ENCODE measurements at regions not wholly inside any gene's neighbourhood (a gene's known extent, or its start where the extent isn't known, plus 50 kb on each side); places are given as distances from the start of the nearest gene placed in this dataset.

GRCh38 chr7:68143345-68143744 lies 1146.7 kb downstream of the TYW1 start:
- TF ChIP-seq, protein P1, sequence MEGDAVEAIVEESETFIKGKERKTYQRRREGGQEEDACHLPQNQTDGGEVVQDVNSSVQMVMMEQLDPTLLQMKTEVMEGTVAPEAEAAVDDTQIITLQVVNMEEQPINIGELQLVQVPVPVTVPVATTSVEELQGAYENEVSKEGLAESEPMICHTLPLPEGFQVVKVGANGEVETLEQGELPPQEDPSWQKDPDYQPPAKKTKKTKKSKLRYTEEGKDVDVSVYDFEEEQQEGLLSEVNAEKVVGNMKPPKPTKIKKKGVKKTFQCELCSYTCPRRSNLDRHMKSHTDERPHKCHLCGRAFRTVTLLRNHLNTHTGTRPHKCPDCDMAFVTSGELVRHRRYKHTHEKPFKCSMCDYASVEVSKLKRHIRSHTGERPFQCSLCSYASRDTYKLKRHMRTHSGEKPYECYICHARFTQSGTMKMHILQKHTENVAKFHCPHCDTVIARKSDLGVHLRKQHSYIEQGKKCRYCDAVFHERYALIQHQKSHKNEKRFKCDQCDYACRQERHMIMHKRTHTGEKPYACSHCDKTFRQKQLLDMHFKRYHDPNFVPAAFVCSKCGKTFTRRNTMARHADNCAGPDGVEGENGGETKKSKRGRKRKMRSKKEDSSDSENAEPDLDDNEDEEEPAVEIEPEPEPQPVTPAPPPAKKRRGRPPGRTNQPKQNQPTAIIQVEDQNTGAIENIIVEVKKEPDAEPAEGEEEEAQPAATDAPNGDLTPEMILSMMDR (IDR thresholded peaks at IDR 0.05): no peak
- TF ChIP-seq POLR2A (IDR thresholded peaks at IDR 0.05): no peak
